ENCODE measurements at regions not wholly inside any gene's neighbourhood (a gene's known extent, or its start where the extent isn't known, plus 50 kb on each side); places are given as distances from the start of the nearest gene placed in this dataset.
A peak's percentile ranks its signal among the peaks of the same experiment; 100 is the strongest.

- peaks cover 21% of the 10 kb centered on the region for H3K4me1 Mint-ChIP-seq
- no peak overlapping the region for H3K27ac Mint-ChIP-seq (ENCODE audit: unreplicated experiment)
- TF ChIP-seq CTCF (conservative IDR thresholded peaks at IDR 0.05), result no peak
- no peak for DNase-seq (ENCODE audit: low read depth, low spot score)
- H3K36me3 Mint-ChIP-seq (ENCODE audit: low read depth), result peaks cover 8% of the 10 kb centered on the region
- H3K27me3 Mint-ChIP-seq (ENCODE audit: low read depth), result no peaks in the 10 kb centered on the region
- H3K4me3 Mint-ChIP-seq, result no peak overlapping the region
- H3K9me3 Mint-ChIP-seq, result peaks cover 30% of the 10 kb centered on the region
Observed at GRCh38 chrX:13170966-13171558, 126.6 kb upstream of the FAM9C start.

- H3K36me3 Mint-ChIP-seq (ENCODE audit: low read depth), result peaks cover 8% of the 10 kb centered on the region
- H3K27me3 Mint-ChIP-seq (ENCODE audit: low read depth), result no peaks in the 10 kb centered on the region
- H3K9me3 Mint-ChIP-seq, result peaks cover 22% of the 10 kb centered on the region
- TF ChIP-seq CTCF (conservative IDR thresholded peaks at IDR 0.05), result no peak
- DNase-seq (ENCODE audit: low read depth, low spot score), result no peak
- H3K4me3 Mint-ChIP-seq, result no peak overlapping the region
- peaks cover 28% of the 10 kb centered on the region for H3K4me1 Mint-ChIP-seq
- no peak overlapping the region for H3K27ac Mint-ChIP-seq (ENCODE audit: unreplicated experiment)
Observed at GRCh38 chrX:13169684-13170083, 125.3 kb upstream of the FAM9C start.

- Mint-ChIP-seq H3K27ac (ENCODE audit: unreplicated experiment) (peak overlapping the region; percentile 94), H3K4me1 (peaks cover 36% of the 10 kb centered on the region), H3K27me3 (ENCODE audit: low read depth) (no peaks in the 10 kb centered on the region), H3K36me3 (ENCODE audit: low read depth) (peaks cover 6% of the 10 kb centered on the region), H3K9me3 (peaks cover 18% of the 10 kb centered on the region), H3K4me3 (no peak overlapping the region)
- no peak for TF ChIP-seq CTCF (conservative IDR thresholded peaks at IDR 0.05)
- DNase-seq (ENCODE audit: low read depth, low spot score), result no peak
Observed at GRCh38 chrX:13168269-13168668, 123.8 kb upstream of the FAM9C start.

- no peak for DNase-seq (ENCODE audit: low read depth, low spot score)
- Mint-ChIP-seq H3K4me1 (peaks cover 43% of the 10 kb centered on the region), H3K27me3 (ENCODE audit: low read depth) (no peaks in the 10 kb centered on the region), H3K36me3 (ENCODE audit: low read depth) (peaks cover 6% of the 10 kb centered on the region), H3K4me3 (peak overlapping the region; percentile 27), H3K27ac (ENCODE audit: unreplicated experiment) (peak overlapping the region; percentile 94), H3K9me3 (peaks cover 18% of the 10 kb centered on the region)
- TF ChIP-seq CTCF (conservative IDR thresholded peaks at IDR 0.05), result no peak
Observed at GRCh38 chrX:13167481-13168231, 123.2 kb upstream of the FAM9C start.

- H3K4me3 Mint-ChIP-seq, result peak overlapping the region; percentile 56
- H3K27me3 Mint-ChIP-seq (ENCODE audit: low read depth), result no peaks in the 10 kb centered on the region
- H3K9me3 Mint-ChIP-seq, result peaks cover 10% of the 10 kb centered on the region
- DNase-seq (ENCODE audit: low read depth, low spot score), result no peak
- peak overlapping the region; percentile 84 for H3K27ac Mint-ChIP-seq (ENCODE audit: unreplicated experiment)
- no peak for TF ChIP-seq CTCF (conservative IDR thresholded peaks at IDR 0.05)
- peaks cover 2% of the 10 kb centered on the region for H3K36me3 Mint-ChIP-seq (ENCODE audit: low read depth)
- peaks cover 60% of the 10 kb centered on the region for H3K4me1 Mint-ChIP-seq
Observed at GRCh38 chrX:13165266-13166189, 121.1 kb upstream of the FAM9C start.
